SKM-1 (cell line): ENCODE measurements at regions not wholly inside any gene's neighbourhood (a gene's known extent, or its start where the extent isn't known, plus 50 kb on each side); places are given as distances from the start of the nearest gene placed in this dataset.
"Not testable (repeated sequence)": the region's sequence is repeated elsewhere in the genome, so short reads cannot be mapped to it uniquely, and the experiment has no call there.

Experiments
- DNase-seq: peaks from one replicate; lab custom pipeline; 2025; ENCODE audit not compliant: unreplicated experiment; lab: John Stamatoyannopoulos, UW

DNA sequence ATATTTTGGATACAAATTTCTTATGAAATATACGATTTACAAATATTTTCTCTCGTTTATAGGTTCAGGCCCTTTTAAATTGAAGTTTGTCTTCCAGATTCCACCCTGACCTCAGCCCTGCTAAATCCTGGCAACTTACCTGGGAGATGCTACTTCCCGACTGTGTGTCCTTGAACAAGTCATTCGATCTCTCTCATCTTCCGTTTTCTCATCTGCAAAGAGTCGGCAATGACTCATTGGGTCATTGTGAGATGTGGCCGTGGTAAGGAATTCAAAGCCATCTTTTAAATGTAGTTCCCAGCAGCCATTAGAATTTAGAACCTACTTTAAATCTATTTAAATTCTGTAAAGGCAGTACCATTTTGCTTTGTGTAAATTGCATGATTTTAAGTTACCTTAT, 72.5 kb downstream of the LHX2 start:
- no peak for DNase-seq

DNA sequence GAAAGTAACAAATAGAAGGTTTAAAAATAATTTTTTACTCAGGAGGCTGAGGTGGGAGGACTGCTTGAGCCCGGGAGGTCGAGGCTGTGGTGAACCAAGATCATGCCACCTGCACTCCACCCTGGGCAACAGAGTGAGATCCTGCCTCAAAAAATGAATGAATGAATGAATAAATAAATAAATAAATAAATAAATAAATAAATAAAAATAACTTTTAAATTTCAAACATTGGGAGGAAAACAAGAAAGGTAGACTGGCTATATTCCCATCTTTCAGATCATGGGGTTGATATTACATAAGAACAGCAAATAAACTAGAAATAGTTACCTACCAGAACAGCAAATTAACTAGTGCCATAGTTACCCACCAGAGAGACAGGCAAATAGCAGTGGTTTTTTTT, 75.7 kb downstream of the LHX2 start:
- no peak for DNase-seq

DNA sequence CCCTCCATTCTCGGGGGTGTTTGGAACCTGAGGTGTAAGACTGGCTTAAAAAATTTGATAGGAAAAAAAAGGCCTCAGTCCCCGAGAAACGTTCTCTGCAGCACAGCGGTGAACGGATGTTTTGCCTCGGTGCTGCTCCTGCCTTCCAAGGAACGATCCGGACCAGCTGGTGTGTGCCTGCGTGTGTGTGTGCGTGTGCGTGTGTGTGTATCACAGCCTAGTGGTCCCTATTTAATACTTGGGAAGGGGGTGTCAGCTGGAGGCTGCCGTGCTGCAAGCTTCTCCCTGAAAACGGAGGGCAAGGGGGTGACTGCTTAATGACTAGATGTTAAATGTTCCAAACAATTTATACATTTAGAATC, 76.9 kb downstream of the LHX2 start:
- no peak for DNase-seq

DNA sequence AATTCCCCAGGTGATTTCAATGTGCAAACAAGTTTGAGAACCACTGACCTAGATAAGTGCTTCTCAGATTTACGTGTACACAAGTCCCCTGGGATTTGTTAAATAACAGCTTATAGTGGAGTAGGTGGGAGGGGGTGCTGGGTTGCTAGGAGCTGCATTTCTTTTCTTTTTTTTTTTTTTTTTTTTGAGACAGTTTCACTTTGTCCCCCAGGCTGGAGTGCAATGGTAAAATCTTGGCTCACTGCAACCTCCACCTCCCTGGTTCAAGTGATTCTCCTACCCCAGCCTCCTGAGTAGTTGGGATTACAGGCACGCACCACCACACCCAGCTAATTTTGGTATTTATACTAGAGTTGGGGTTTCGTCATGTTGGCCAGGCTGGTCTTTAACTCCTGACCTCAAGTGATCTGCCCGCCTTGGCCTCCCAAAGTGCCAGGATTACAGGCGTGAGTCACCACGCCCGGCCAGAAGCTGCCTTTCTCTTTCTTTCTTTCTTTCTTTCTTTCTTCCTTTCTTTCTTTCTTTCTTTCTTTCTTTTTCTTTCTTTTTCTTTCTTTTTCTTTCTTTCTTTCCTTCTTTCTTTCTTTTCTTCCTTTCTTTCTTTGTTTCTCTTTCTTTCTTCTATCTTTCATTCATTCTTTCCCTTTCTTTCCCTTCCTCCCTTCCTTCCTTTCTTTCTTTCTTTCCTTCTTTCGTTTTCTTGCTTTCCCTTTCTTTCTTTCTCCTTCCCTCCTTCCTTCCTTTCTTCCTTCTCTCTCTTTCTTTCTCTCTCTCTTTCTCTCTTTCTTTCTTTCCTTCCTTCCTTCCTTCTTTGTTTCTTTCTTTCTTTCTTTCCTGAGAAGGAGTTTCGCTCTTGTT, 78.3 kb downstream of the LHX2 start:
- not testable (repeated sequence) for DNase-seq

DNA sequence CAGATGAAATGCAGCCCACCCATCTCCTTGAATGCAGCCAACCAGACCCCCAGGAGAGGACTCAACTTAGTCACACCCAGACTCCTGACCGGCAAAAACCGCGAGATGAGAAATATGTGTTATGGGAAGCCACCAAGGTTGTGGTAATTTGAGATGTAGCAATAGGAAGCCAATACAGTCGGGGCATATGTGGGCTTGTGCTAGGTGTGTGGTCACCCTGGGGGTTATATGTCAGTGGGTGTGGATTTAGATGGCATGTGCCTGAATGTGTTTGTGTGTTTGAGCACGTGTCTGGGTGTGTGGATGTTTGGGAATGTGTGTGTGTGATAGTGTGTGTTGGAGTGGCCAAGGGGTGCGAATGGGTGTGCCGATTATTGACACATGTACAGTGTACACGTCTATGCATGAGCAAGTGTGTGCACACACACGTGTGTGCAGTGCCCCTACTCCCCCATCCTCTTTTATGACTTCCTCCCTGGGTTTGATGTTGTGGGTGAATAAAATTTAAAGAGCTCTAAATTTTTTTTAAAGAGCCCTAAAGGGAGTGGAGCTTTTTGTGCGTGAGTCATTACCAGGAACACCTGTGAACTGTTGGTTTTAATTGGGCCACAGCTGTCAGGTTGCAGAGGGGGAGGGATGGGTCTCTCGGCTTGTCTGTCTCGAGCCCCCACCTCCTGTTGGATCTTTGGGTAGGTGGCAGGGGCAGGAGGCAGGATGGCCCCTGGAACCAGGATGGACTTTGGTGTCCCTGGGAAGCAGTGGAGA, 86.8 kb downstream of the LHX2 start:
- no peak for DNase-seq

DNA sequence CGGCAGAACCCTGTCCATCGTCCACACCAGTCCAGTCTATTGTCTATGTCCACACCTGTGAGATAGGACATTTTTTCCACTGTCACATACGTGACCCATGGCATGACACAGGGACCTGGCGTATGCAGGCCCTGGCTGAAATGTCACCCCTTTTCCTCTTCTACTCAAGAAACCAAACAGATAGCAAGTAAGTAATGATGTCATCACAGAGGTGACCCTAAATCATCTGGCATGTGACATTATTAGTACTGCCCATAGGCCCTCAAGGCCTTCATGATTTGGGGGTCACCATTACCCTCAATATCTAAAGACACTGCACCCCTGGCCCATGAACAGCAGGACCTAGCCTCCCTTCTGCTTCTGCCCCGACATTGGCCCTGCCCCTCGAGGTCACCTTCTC, 88.3 kb downstream of the LHX2 start:
- DNase-seq = no peak

DNA sequence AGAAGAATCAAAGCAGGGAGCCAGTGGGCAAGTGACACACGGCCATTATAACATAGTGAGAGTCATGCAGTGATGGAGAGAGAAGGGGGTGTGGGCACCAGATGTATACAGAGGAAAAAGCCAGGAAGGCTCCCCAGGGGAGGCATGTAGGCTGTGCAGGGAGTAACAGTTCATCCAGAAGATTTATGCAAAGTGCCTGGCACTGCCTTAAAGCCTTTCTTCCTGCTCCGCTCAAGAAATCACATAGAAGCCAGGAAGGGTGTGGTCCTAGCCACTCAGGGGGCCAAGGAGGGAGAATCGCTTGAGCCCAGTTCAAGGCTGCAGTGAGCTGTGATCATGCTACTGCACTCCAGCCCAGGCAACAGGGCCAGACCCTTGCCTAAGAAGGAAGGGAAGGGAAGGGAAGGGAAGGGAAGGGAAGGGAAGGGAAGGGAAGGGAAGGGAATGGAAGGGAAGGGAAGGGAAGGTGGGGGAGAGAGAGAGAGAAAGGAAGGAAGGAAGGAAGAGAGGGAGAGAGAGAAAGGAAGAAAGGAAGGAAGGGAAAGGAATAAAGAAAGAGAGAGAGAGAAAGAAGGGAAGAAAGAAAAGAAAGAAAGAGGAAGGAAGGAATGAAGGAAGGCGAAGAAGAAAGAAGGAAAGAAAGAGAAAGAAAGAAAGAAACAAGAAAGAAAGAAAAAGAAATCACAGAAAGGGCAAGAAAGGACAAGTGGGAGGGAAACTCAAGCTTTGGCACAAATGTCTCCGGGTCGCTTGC, 89.8 kb downstream of the LHX2 start:
- DNase-seq = no peak

DNA sequence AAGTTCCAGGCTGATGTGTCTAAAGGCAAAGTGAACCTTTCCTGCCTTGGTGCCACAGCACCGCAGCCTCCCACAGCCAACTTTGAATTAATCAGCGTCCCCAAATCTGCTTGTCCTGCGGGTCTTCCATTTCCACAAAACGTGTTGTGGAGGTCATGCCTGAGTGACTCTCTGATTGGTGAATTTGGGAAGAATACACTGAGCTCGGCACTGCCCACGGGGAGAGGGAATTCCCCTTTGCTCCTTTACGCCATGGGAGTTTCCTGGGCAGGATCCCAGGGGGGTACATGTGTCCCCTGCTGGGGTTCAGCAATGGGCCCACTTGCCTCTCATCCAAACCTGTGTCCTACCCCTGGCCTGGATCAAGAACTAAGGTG, 90.4 kb downstream of the LHX2 start:
- no peak for DNase-seq

DNA sequence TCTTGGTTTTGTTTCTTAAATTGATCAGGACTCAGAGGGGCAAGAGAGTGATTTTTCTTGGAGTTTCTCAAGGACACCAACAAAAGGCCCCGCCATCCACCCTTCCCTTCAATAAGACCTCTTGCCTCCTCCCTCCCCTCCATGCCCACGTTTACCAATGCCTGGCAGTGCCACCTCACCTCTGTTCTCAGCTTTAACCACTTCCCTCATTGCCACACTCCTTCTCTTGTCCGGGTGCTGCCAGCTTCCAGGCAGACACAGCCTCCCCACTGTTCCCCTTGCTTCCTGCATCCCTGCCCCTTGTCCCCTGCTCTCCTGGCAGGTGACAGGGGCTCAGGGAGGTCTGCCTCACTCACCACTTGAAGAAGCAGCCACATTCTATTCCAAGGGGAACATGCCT, 90.8 kb downstream of the LHX2 start:
- no peak for DNase-seq

DNA sequence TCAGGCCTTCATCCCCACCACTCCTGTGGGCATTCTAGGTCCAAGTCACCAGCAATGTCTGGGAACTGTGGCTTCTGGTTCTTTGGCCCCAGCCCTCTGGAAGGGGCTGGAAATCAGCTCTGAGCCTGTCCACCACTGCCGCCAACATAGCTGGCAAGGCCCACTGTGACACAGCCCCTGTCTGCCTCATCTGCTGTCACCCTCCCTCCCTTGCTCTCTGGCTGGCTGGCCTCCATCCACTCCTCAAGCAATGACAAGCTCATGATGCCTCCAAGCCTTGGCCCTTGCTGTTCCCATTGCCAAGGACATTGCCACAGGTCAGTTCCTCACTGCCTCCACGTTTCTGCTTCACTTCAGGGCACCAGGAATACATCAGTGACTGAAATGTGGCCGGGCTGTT, 93.7 kb downstream of the LHX2 start:
- no peak for DNase-seq

DNA sequence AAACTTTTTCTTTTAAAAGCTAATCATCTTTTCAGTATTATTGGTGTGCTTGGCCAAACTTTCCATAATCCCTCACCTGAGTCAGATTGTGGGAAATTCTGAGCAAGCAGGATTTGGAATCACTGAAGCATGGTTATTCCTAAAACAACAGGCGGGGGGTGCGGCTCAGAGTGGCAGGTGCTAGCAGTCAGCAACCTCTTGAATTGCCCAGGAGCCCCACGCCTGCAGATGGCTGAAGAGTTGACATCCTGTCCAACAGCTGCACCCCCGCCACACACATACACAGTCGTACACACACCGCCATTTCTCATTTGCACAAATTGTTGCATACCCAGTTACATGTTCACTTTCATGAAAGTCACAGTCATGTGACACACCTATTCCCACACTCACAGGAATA, 96.6 kb downstream of the LHX2 start:
- DNase-seq = no peak

DNA sequence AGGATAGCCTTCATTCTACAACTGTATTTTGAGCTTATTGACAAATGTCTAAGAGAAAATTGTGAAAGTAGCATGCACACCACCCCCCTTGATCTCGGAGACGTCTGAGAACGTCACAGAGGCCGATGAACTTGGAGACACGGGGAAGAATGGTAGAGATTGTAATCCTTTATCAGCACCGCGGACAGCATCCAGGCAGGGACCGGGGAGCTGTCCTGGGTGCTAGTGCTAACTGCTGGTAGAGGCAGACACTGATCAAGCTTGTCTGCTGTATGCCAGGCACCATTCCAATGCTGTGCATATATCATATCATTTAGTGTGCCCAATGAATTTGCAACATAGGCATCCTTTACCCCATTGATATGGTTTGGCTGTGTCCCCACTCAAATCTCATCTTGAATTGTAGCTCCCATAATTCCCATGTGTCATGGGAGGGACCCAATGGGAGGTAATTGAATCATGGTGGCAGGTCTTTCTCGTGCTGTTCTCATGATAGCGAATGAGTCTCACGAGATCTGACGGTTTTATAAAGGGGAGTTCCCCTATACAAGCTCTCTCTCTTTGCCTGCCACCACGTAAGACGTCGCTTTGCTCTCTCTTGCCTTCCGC, 98.8 kb downstream of the LHX2 start:
- peak; percentile 17 for DNase-seq

DNA sequence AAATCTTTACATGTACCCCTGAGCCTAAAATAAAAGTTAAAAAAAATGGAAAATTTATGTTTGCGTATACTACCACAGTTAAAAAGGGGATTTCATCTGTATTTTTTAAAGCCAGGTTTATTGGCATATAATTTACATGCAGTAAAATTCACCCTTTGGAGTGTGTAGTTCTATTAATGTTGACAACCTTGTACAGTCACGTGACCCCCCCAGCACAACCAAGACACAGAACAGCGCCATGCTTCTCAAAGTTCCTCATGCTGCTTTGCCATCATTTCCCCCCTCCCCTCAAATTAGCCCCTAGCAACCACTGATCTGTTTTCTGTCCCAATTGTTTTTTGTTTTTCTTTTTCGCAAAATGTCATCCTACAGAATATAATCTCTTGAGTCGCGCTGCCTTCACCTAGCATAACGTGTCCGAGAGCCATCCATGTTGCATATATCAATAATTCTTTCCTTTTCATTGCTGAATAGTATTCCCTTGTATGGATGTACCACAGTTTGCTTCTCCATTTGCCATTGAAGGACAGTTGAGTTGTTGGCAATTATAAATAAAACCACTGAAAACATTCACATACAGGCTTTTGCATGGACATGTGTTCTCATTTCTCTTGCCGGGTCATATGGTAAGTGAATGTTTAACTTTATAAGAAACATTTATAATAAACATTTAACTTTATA, 105.3 kb downstream of the LHX2 start:
- DNase-seq = no peak

DNA sequence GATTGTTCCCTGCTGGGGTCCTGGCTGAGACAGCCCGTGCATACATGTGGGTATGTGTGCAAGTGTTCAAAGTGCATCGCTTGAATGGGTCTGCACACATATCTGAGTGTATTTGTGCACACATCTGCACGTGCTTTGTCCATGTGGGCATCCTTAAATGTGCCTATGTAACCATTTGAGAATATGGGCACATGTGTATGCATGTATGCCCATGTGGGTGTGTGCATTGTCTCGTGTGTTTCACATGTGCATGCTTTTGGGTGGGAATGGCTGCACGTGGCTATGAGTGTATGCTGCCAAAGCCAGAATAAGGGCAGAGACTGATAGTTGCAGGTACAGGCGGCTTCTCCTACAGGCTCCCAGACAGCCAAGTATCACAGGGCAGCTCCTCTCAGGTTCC, 107.3 kb downstream of the LHX2 start:
- DNase-seq = no peak

DNA sequence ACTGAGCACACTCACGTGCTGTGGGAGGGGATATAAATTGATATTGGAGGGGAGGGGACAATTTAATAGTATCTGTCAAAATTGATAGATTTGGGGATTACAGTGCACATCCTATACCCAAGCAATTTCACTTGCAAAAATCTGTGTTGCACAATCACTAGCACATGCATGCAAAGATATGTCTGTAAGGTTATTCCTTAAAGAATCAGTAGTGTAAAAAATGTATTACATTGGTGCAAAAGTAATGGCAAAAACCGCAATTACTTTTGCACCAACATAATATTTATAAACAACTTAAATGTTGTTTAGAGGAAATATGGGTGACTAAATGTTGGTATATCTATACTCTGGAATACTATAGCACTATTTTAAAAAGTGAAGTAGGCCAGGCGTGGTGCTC, 108.7 kb downstream of the LHX2 start:
- DNase-seq = no peak

DNA sequence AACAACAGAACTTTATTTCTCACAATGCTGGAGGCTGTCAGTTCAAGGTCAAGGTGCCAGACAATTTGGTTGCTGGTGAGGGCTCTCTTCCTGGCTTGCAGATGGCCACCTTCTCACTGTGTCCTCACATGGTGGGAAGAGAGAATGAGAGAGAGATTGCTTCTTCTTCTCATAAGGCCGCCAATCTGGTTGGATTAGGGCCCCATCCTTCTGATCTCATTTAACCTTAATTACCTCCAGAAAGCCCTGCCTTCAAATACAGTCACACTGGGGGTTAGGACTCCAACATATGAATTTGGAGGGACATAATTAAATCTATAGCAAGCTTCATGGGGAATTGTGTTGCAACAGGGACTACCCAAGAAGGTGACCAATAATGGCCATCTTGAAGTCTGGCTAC, 110.2 kb downstream of the LHX2 start:
- DNase-seq = no peak

DNA sequence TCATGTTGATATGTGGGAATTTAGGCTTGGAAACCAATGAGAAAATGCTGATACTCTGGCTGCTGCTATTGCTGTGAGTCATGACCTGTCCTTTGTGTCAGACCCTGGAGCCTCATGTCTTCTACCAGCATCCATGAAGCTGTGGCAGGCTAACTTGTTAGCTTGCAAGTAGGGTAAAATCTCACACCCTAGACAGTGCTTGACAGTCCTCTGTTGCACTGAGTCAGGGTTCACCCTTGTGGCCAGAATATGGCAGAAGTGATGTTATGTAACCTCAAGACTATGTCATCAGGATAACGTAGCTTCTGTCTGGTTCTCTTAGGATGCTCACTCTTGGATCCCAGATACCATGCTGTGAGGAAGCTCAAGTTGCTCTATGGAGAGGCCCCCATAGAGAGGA, 110.8 kb downstream of the LHX2 start:
- DNase-seq = no peak

DNA sequence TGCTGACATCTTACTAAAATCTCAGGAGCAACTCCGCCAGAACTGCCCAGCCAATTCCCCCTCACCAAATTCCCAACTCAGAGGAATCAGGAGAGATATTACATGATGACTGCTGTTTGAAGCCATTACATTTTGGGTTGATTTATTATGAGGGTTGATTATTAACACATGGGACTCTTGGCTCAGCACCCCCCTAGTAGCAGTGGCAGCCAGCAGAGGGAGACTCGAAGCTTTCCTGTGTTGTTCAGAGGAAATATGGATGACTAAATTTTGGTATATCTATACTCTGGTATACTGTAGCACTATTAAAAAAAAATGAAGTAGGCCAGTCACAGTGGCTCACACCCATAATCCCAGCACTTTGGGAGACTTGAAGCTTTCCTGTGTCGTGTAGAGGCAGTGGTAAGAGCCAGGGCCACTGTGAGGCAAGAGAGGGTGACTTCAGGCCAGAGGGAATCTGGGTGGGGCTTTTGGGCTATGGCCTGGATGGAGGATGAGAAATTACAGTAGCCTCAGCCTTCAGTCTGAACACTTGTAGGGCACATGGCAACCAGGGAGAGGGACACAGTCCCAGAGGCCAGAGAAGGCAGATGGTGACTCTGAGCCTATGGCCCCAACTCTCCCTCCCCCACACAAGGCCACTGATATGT, 111.4 kb downstream of the LHX2 start:
- no peak for DNase-seq

DNA sequence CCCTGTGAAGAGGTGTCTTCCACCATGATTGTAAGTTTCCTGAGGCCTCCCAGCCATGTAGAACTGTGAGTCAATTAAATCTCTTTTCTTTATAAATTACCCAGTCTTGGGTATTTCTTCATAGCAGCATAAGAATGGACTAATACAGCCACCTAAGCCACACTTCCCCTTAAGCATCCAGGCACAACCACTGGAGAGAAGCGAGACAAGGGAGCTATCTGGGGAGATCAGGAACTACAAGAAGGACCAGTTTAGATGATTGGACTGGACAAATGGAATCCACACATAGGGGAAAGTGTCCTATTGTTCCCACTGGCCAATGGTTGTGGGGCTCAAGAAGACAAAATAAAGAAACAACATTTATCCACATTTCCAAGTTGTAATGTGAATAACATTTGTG, 112.1 kb downstream of the LHX2 start:
- peak; percentile 25 for DNase-seq
